HL-60 (cell line): ENCODE measurements at regions not wholly inside any gene's neighbourhood (a gene's known extent, or its start where the extent isn't known, plus 50 kb on each side); places are given as distances from the start of the nearest gene placed in this dataset.

Source experiments
- DNase-seq, 2 experiments: peaks; one replicate each; pipeline ENCODE4 v3.0.0-alpha.2; 2010 to 2020; ENCODE audit warnings: low read depth in 1 of 2, low spot score in 1 of 2
- H3K27ac ChIP-seq: fragments of 250-450 bp; sonication (Bioruptor Pico); replicated peaks from 2 replicates; pipeline ENCODE4 v1.5.1; 2020; ENCODE audit warnings: mild to moderate bottlenecking, moderate library complexity
- H3K27me3 ChIP-seq: fragments of 250-450 bp; sonication (Bioruptor Pico); 2 replicates; pipeline ENCODE4 v1.5.1; 2021; ENCODE audit warnings: mild to moderate bottlenecking, moderate library complexity; ENCODE audit not compliant: insufficient read depth, poor library complexity, severe bottlenecking
- H3K4me3 ChIP-seq: replicated peaks from 2 replicates; pipeline ENCODE4 v1.5.1; 2011; ENCODE audit warnings: mild to moderate bottlenecking, control low read depth, low read length; ENCODE audit not compliant: insufficient read depth
- CTCF ChIP-seq: IDR thresholded peaks from one replicate; pipeline ENCODE4 v1.5.1; 2011; ENCODE audit warnings: low read length, control low read depth, inconsistent platforms; ENCODE audit not compliant: insufficient read depth
- GABPA ChIP-seq: IDR thresholded peaks from 2 replicates; pipeline ENCODE4 v1.6.1; 2012; ENCODE audit warnings: low read depth
- POLR2AphosphoS5 ChIP-seq: IDR thresholded peaks from 2 replicates; pipeline ENCODE4 v1.6.1; 2012; ENCODE audit warnings: low read depth
- SPI1 ChIP-seq: IDR thresholded peaks from 2 replicates; pipeline ENCODE4 v1.6.1; 2012; ENCODE audit warnings: low read depth, mild to moderate bottlenecking, borderline replicate concordance
- TF ChIP-seq, protein P1 (sequence below): IDR thresholded peaks from 2 replicates; pipeline ENCODE4 v1.6.1; 2012; ENCODE audit warnings: low read depth; ENCODE audit not compliant: insufficient replicate concordance

GRCh38 chr21:20276377-20276776 is 721.8 kb upstream of the NCAM2 start:
- no peak for DNase-seq
- no peaks in the 10 kb centered on the region for H3K27me3 ChIP-seq
- TF ChIP-seq POLR2AphosphoS5, result no peak
- TF ChIP-seq SPI1, result no peak
- no peak for TF ChIP-seq CTCF
- no peak for TF ChIP-seq GABPA
- TF ChIP-seq, protein P1, sequence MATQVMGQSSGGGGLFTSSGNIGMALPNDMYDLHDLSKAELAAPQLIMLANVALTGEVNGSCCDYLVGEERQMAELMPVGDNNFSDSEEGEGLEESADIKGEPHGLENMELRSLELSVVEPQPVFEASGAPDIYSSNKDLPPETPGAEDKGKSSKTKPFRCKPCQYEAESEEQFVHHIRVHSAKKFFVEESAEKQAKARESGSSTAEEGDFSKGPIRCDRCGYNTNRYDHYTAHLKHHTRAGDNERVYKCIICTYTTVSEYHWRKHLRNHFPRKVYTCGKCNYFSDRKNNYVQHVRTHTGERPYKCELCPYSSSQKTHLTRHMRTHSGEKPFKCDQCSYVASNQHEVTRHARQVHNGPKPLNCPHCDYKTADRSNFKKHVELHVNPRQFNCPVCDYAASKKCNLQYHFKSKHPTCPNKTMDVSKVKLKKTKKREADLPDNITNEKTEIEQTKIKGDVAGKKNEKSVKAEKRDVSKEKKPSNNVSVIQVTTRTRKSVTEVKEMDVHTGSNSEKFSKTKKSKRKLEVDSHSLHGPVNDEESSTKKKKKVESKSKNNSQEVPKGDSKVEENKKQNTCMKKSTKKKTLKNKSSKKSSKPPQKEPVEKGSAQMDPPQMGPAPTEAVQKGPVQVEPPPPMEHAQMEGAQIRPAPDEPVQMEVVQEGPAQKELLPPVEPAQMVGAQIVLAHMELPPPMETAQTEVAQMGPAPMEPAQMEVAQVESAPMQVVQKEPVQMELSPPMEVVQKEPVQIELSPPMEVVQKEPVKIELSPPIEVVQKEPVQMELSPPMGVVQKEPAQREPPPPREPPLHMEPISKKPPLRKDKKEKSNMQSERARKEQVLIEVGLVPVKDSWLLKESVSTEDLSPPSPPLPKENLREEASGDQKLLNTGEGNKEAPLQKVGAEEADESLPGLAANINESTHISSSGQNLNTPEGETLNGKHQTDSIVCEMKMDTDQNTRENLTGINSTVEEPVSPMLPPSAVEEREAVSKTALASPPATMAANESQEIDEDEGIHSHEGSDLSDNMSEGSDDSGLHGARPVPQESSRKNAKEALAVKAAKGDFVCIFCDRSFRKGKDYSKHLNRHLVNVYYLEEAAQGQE, result no peak
- H3K27ac ChIP-seq, result no peak overlapping the region
- no peak overlapping the region for H3K4me3 ChIP-seq

GRCh38 chr21:20276954-20277353 is 721.3 kb upstream of the NCAM2 start:
- Histone ChIP-seq H3K27me3 (no peaks in the 10 kb centered on the region), H3K27ac (no peak overlapping the region), H3K4me3 (no peak overlapping the region)

GRCh38 chr21:20283836-20284235 is 714.4 kb upstream of the NCAM2 start:
- no peak for DNase-seq
- no peak for TF ChIP-seq POLR2AphosphoS5
- no peak for TF ChIP-seq GABPA
- no peak for TF ChIP-seq SPI1
- no peak for TF ChIP-seq CTCF
- TF ChIP-seq, protein P1, result no peak
- H3K27ac ChIP-seq, result no peak overlapping the region
- H3K27me3 ChIP-seq, result no peaks in the 10 kb centered on the region
- no peak overlapping the region for H3K4me3 ChIP-seq

More at GRCh38 chr21:20276954-20277353, 721.3 kb upstream of the NCAM2 start:
- no peak for DNase-seq
- TF ChIP-seq CTCF (no peak), POLR2AphosphoS5 (no peak), SPI1 (no peak), GABPA (no peak)
- TF ChIP-seq, protein P1, result no peak
